Fibroblast of villous mesenchyme (primary cell): ENCODE measurements at regions not wholly inside any gene's neighbourhood (a gene's known extent, or its start where the extent isn't known, plus 50 kb on each side); places are given as distances from the start of the nearest gene placed in this dataset.
A peak's percentile ranks its signal among the peaks of the same experiment; 100 is the strongest.

Experiments used
- DNase-seq: peaks from one replicate; pipeline ENCODE4 v3.0.0-alpha.2; 2010; ENCODE audit warnings: low read depth
- H3K4me3 ChIP-seq: 2 replicates; pipeline ENCODE4 v1.5.1; 2011; ENCODE audit warnings: low read depth, mild to moderate bottlenecking, low read length
- CTCF ChIP-seq: IDR thresholded peaks from 2 replicates; pipeline ENCODE4 v1.5.1; 2012; ENCODE audit warnings: low read depth, mild to moderate bottlenecking, low read length; ENCODE audit not compliant: insufficient read depth

- TF ChIP-seq CTCF, result no peak
- no peak overlapping the region for H3K4me3 ChIP-seq
- peak; percentile 39 for DNase-seq
Measured at GRCh38 chr15:95894407-95894956, 436.0 kb upstream of the NR2F2 start.

DNA sequence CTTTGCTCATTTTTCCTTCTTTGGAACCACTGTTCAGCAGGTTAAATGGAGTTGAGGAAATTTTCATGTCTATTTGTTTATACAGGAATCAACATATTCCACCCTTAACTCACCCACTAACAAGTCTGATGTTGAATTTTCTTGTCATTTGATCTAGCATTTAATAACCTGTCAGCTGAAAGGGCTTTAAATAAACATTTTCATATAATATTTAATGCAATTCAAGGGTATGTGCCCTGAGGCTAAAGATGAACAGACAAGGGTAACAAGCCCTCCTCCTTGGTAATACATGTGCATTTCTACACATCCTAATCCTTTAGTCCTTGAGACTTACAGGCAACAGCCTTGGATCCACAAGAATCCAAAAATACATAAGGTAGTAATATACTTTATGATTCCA is 435.0 kb upstream of the NR2F2 start:
- no peak for DNase-seq
- TF ChIP-seq CTCF, result no peak

DNA sequence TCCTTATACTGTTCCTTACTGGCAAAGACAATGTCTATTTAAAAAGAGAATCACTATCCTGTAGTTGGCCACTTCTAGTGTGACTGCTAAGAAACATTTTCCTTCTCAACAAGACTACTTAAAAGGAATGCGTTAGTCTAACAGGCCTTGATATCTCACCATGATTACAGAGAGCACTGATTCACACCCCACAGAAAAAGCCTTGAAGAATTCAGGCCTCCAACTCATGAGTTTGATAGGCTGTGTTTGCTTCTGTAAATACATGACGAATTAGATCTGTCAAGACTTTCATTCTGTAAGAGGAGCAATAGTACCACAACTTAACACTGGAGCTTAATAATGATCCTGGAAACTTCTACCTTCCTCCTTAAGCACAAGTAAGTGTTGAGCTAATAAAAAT is 432.8 kb upstream of the NR2F2 start:
- no peak for TF ChIP-seq CTCF
- DNase-seq, result no peak
- H3K4me3 ChIP-seq, result no peak overlapping the region

More for the DNA sequence above, 435.0 kb upstream of the NR2F2 start:
- H3K4me3 ChIP-seq, result no peak overlapping the region

- no peak overlapping the region for H3K4me3 ChIP-seq
- no peak for TF ChIP-seq CTCF
- DNase-seq, result no peak
Measured at GRCh38 chr15:95898761-95899160, 431.7 kb upstream of the NR2F2 start.

GRCh38 chr15:95901271-95901670 is 429.2 kb upstream of the NR2F2 start:
- H3K4me3 ChIP-seq, result no peak overlapping the region
- no peak for TF ChIP-seq CTCF
- no peak for DNase-seq

- DNase-seq, result peak; percentile 60
- H3K4me3 ChIP-seq, result no peak overlapping the region
- TF ChIP-seq CTCF, result no peak
Measured at GRCh38 chr15:95902606-95903005, 427.9 kb upstream of the NR2F2 start.

GRCh38 chr15:95903352-95903751 is 427.1 kb upstream of the NR2F2 start:
- DNase-seq, result no peak
- no peak overlapping the region for H3K4me3 ChIP-seq
- no peak for TF ChIP-seq CTCF
